ENCODE measurements at regions not wholly inside any gene's neighbourhood (a gene's known extent, or its start where the extent isn't known, plus 50 kb on each side); places are given as distances from the start of the nearest gene placed in this dataset.

DNA sequence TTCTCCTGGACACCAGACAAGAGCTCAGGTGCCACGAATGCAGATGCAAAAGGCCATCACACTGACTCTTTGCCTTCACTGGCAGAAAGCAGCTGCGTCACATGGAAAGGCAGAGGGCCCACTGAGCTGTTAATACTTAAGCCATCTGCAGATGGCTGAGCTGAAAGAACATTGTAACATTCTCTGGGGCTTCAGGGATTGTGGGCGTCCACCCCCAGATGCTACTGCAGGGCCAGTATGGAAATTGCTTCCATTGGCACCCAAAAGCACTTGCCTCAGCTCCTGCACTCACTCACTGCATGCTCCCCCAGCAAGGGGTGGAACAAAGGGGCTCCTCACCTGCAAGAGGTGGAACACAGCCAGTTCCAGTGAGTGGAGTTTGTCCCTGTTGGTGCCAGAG is 1264.6 kb downstream of the REEP3 start:
- Histone ChIP-seq H3K27ac (ENCODE audit: low read depth, low read length) (no peak overlapping the region), H3K9me3 (ENCODE audit: control insufficient read depth, low read length) (peaks cover 18% of the 10 kb centered on the region), H3K27me3 (ENCODE audit: control insufficient read depth, insufficient read depth, low read length, poor library complexity, severe bottlenecking) (no peaks in the 10 kb centered on the region), H3K36me3 (ENCODE audit: control insufficient read depth, insufficient read depth, low read length) (no peaks in the 10 kb centered on the region), H3K4me3 (ENCODE audit: low read length) (no peak overlapping the region), H3K9ac (ENCODE audit: extremely low read depth, low read length, poor library complexity, severe bottlenecking) (no peak overlapping the region), H3K4me1 (ENCODE audit: control insufficient read depth, insufficient read depth, low read length) (no peaks in the 10 kb centered on the region)
- no peaks in the 10 kb centered on the region for H3K4me1 Mint-ChIP-seq
- DNase-seq = no peak
- no peaks in the 10 kb centered on the region for H3K27me3 Mint-ChIP-seq (ENCODE audit: insufficient read depth)
- H3K4me3 Mint-ChIP-seq = no peak overlapping the region
- H3K27ac Mint-ChIP-seq = no peak overlapping the region
- TF ChIP-seq, protein P1, sequence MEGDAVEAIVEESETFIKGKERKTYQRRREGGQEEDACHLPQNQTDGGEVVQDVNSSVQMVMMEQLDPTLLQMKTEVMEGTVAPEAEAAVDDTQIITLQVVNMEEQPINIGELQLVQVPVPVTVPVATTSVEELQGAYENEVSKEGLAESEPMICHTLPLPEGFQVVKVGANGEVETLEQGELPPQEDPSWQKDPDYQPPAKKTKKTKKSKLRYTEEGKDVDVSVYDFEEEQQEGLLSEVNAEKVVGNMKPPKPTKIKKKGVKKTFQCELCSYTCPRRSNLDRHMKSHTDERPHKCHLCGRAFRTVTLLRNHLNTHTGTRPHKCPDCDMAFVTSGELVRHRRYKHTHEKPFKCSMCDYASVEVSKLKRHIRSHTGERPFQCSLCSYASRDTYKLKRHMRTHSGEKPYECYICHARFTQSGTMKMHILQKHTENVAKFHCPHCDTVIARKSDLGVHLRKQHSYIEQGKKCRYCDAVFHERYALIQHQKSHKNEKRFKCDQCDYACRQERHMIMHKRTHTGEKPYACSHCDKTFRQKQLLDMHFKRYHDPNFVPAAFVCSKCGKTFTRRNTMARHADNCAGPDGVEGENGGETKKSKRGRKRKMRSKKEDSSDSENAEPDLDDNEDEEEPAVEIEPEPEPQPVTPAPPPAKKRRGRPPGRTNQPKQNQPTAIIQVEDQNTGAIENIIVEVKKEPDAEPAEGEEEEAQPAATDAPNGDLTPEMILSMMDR (conservative IDR thresholded peaks at IDR 0.05) = no peak
- peaks cover 21% of the 10 kb centered on the region for H3K9me3 Mint-ChIP-seq
- WGBS, 2 experiments (ENCODE audit: insufficient coverage in 1 of 2, insufficient read length in 1 of 2) = 89 to 90% methylated on average over 2 to 3 of the region's 3 CpGs
- H3K36me3 Mint-ChIP-seq (ENCODE audit: low read depth) = no peaks in the 10 kb centered on the region

DNA sequence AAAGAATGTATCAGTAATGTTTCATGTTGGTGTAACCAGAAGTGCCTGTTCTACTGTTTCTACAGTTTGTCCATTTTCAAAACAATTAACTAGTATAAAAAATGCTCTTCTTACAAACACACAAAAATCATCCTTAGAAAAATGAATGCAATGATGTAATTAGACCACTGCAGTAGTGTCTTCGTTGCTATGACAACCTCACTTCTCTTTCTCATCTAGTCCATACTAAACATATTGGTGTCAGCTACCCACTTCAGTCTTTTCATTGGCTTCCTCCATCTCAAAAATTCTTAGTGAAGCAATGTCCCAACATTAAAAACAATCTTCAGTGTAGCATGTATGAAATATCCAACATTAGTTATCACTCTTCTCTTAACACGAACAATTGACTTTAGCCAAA is 1265.8 kb downstream of the REEP3 start:
- no peaks in the 10 kb centered on the region for H3K4me1 ChIP-seq (ENCODE audit: control insufficient read depth, insufficient read depth, low read length)
- no peaks in the 10 kb centered on the region for H3K27me3 ChIP-seq (ENCODE audit: control insufficient read depth, insufficient read depth, low read length, poor library complexity, severe bottlenecking)
- Mint-ChIP-seq H3K27ac (no peak overlapping the region), H3K27me3 (ENCODE audit: insufficient read depth) (no peaks in the 10 kb centered on the region), H3K9me3 (peaks cover 16% of the 10 kb centered on the region), H3K36me3 (ENCODE audit: low read depth) (no peaks in the 10 kb centered on the region), H3K4me3 (no peak overlapping the region), H3K4me1 (no peaks in the 10 kb centered on the region)
- TF ChIP-seq, protein P1 (conservative IDR thresholded peaks at IDR 0.05) = no peak
- H3K27ac ChIP-seq (ENCODE audit: low read depth, low read length) = no peak overlapping the region
- peaks cover 10% of the 10 kb centered on the region for H3K9me3 ChIP-seq (ENCODE audit: control insufficient read depth, low read length)
- H3K36me3 ChIP-seq (ENCODE audit: control insufficient read depth, insufficient read depth, low read length) = no peaks in the 10 kb centered on the region
- 95 to 100% methylated on average over 2 of the region's 2 CpGs for WGBS, 2 experiments (ENCODE audit: insufficient coverage in 1 of 2, insufficient read length in 1 of 2)
- no peak overlapping the region for H3K9ac ChIP-seq (ENCODE audit: extremely low read depth, low read length, poor library complexity, severe bottlenecking)
- no peak for DNase-seq
- no peak overlapping the region for H3K4me3 ChIP-seq (ENCODE audit: low read length)

DNA sequence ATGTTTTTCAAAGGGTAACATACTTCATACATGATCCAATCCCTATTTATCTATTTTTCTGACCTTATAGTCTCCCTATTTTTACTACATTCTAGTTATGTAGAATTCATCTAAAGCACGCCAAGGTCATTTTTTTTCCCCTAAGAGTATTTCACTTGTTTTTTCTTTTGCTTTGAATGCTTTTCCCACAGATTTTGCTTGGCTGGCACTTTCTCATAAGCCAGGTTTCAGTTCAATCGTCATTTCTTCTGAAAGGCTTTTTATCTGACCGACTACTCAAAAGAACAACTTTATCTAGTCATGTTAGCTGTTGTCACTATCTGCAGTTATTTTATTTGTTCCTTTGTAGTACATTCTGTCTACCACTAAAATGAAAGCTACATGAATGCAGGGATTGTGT is 1274.6 kb downstream of the REEP3 start:
- Mint-ChIP-seq H3K27me3 (ENCODE audit: insufficient read depth) (no peaks in the 10 kb centered on the region), H3K36me3 (ENCODE audit: low read depth) (no peaks in the 10 kb centered on the region), H3K27ac (no peak overlapping the region), H3K4me1 (no peaks in the 10 kb centered on the region), H3K9me3 (no peaks in the 10 kb centered on the region), H3K4me3 (no peak overlapping the region)
- Histone ChIP-seq H3K9ac (ENCODE audit: extremely low read depth, low read length, poor library complexity, severe bottlenecking) (no peak overlapping the region), H3K27me3 (ENCODE audit: control insufficient read depth, insufficient read depth, low read length, poor library complexity, severe bottlenecking) (no peaks in the 10 kb centered on the region), H3K9me3 (ENCODE audit: control insufficient read depth, low read length) (no peaks in the 10 kb centered on the region), H3K36me3 (ENCODE audit: control insufficient read depth, insufficient read depth, low read length) (no peaks in the 10 kb centered on the region), H3K4me1 (ENCODE audit: control insufficient read depth, insufficient read depth, low read length) (no peaks in the 10 kb centered on the region), H3K4me3 (ENCODE audit: low read length) (no peak overlapping the region), H3K27ac (ENCODE audit: low read depth, low read length) (no peak overlapping the region)
- TF ChIP-seq, protein P1 (conservative IDR thresholded peaks at IDR 0.05) = no peak
- DNase-seq = no peak
- WGBS, 2 experiments (ENCODE audit: insufficient coverage in 1 of 2, insufficient read length in 1 of 2) = 83 to 94% methylated on average over 3 of the region's 3 CpGs
